Uterus (tissue), 2 donors: ENCODE measurements at regions not wholly inside any gene's neighbourhood (a gene's known extent, or its start where the extent isn't known, plus 50 kb on each side); places are given as distances from the start of the nearest gene placed in this dataset.

Experiments
- POLR2A ChIP-seq, 2 donors: fragments of 450-650 bp; IDR thresholded peaks; one replicate each; pipeline ENCODE4 v1.6.1; 2016; ENCODE audit warnings: antibody characterized with exemption in 2 of 2, mild to moderate bottlenecking in 1 of 2, moderate library complexity in 1 of 2
- TF ChIP-seq, protein P1 (sequence below), 4 experiments: fragments of 200-600 bp in 2 of 4; fragments of 450-650 bp in 2 of 4; sonication (generic) in 2 of 4; IDR thresholded peaks; one replicate each; pipeline ENCODE4 v1.5.1; 2016 to 2019; ENCODE audit warnings: antibody characterized with exemption in 4 of 4, mild to moderate bottlenecking in 2 of 4, moderate library complexity in 1 of 4

DNA sequence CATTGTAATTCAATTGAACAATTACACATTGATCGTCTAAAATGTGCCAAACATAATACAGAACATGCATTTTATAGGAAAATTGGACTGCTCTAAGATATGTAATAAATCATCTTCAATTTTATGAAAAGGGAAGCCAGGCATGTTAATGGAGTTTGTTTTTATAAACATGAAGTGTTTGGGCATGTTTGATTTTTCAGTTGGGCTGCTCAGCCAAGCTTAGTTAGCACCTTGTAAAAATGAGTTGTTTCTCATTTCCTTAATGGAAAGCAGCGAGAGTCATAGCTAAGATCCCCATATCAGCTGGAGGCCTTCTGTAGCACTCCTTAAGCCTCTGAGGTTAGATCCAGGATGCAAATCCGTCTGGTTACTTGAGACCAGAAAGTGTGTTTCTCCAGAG, 422.3 kb downstream of the SPRY2 start:
- TF ChIP-seq, protein P1, sequence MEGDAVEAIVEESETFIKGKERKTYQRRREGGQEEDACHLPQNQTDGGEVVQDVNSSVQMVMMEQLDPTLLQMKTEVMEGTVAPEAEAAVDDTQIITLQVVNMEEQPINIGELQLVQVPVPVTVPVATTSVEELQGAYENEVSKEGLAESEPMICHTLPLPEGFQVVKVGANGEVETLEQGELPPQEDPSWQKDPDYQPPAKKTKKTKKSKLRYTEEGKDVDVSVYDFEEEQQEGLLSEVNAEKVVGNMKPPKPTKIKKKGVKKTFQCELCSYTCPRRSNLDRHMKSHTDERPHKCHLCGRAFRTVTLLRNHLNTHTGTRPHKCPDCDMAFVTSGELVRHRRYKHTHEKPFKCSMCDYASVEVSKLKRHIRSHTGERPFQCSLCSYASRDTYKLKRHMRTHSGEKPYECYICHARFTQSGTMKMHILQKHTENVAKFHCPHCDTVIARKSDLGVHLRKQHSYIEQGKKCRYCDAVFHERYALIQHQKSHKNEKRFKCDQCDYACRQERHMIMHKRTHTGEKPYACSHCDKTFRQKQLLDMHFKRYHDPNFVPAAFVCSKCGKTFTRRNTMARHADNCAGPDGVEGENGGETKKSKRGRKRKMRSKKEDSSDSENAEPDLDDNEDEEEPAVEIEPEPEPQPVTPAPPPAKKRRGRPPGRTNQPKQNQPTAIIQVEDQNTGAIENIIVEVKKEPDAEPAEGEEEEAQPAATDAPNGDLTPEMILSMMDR (IDR thresholded peaks at IDR 0.05) = no peak
- TF ChIP-seq POLR2A (IDR thresholded peaks at IDR 0.05) = no peak
